Neuronal stem cell (in vitro differentiated cells): ENCODE measurements at regions not wholly inside any gene's neighbourhood (a gene's known extent, or its start where the extent isn't known, plus 50 kb on each side); places are given as distances from the start of the nearest gene placed in this dataset.
"Not testable (repeated sequence)": the region's sequence is repeated elsewhere in the genome, so short reads cannot be mapped to it uniquely, and the experiment has no call there.

Source experiments
- DNase-seq: peaks from one replicate; pipeline ENCODE4 v3.0.0-alpha.2; 2013; ENCODE audit warnings: low spot score
- H2AFZ ChIP-seq: one replicate; pipeline ENCODE4 v1.6.1; 2013; ENCODE audit warnings: mild to moderate bottlenecking, low read length, inconsistent platforms
- H2AK5ac ChIP-seq: 2 replicates; pipeline ENCODE4 v1.6.1; 2013; ENCODE audit warnings: low read depth, mild to moderate bottlenecking, inconsistent platforms, low read length, moderate library complexity, mixed read lengths
- H2BK120ac ChIP-seq: 2 replicates; pipeline ENCODE4 v1.6.1; 2013; ENCODE audit warnings: low read depth, mild to moderate bottlenecking, inconsistent platforms, low read length, moderate library complexity, mixed read lengths
- H2BK12ac ChIP-seq: one replicate; pipeline ENCODE4 v1.6.1; 2013; ENCODE audit warnings: low read length, inconsistent platforms
- H2BK15ac ChIP-seq: 2 replicates; pipeline ENCODE4 v1.6.1; 2013; ENCODE audit warnings: mild to moderate bottlenecking, low read length, inconsistent platforms, mixed read lengths
- H2BK5ac ChIP-seq: one replicate; pipeline ENCODE4 v1.6.1; 2013; ENCODE audit warnings: inconsistent platforms, mild to moderate bottlenecking, low read length, moderate library complexity
- H3K14ac ChIP-seq: one replicate; pipeline ENCODE4 v1.6.1; 2013; ENCODE audit warnings: low read length, inconsistent platforms
- H3K18ac ChIP-seq: 2 replicates; pipeline ENCODE4 v1.6.1; 2013; ENCODE audit warnings: low read length, inconsistent platforms
- H3K23ac ChIP-seq: 2 replicates; pipeline ENCODE4 v1.6.1; 2013; ENCODE audit warnings: low read depth, mild to moderate bottlenecking, mixed read lengths, low read length, inconsistent platforms; ENCODE audit not compliant: poor library complexity
- H3K27ac ChIP-seq: replicated peaks from 3 replicates; pipeline ENCODE4 v1.5.1; 2013; ENCODE audit warnings: low read length, inconsistent platforms
- H3K27me3 ChIP-seq, 3 experiments: 2 replicates each; pipeline ENCODE4 v1.6.1; 2013; ENCODE audit warnings: low read length in 3 of 3, mild to moderate bottlenecking in 2 of 3, inconsistent platforms in 1 of 3, low read depth in 1 of 3, mixed read lengths in 1 of 3, moderate library complexity in 1 of 3; ENCODE audit not compliant: control insufficient read depth in 3 of 3, insufficient read depth in 3 of 3
- H3K36me3 ChIP-seq, 2 donors: replicated peaks in 1 of 2; 2 replicates each; pipeline ENCODE4 v1.6.1; 2013; ENCODE audit warnings: low read length in 2 of 2; ENCODE audit not compliant: control insufficient read depth in 2 of 2, insufficient read depth in 2 of 2
- H3K4ac ChIP-seq: 2 replicates; pipeline ENCODE4 v1.6.1; 2013; ENCODE audit warnings: inconsistent platforms, mild to moderate bottlenecking, low read length, moderate library complexity
- H3K4me1 ChIP-seq, 2 donors: 1 replicate in 1 of 2; 2 replicates in 1 of 2; pipeline ENCODE4 v1.6.1; 2013; ENCODE audit warnings: low read length in 2 of 2, low read depth in 1 of 2; ENCODE audit not compliant: control insufficient read depth in 2 of 2, insufficient read depth in 1 of 2
- H3K4me2 ChIP-seq: one replicate; pipeline ENCODE4 v1.6.1; 2013; ENCODE audit warnings: mild to moderate bottlenecking, low read length, inconsistent platforms; ENCODE audit not compliant: insufficient read depth, poor library complexity, severe bottlenecking
- H3K4me3 ChIP-seq, 2 donors: 2 replicates each; pipeline ENCODE4 v1.5.1; 2013; ENCODE audit warnings: low read length in 2 of 2, mild to moderate bottlenecking in 2 of 2, inconsistent platforms in 1 of 2, moderate library complexity in 1 of 2
- H3K79me1 ChIP-seq: one replicate; pipeline ENCODE4 v1.6.1; 2013; ENCODE audit warnings: low read depth, mild to moderate bottlenecking, inconsistent platforms, low read length, moderate library complexity
- H3K9ac ChIP-seq: one replicate; pipeline ENCODE4 v1.6.1; 2013; ENCODE audit warnings: mild to moderate bottlenecking, low read depth, low read length, inconsistent platforms; ENCODE audit not compliant: poor library complexity
- H3K9me3 ChIP-seq, 2 donors: replicated peaks in 1 of 2; 2 replicates each; pipeline versions ENCODE3 to v1.6.1; 2013; ENCODE audit warnings: low read length in 2 of 2, mild to moderate bottlenecking in 2 of 2, inconsistent platforms in 1 of 2, low read depth in 1 of 2, mixed read lengths in 1 of 2, moderate library complexity in 1 of 2; ENCODE audit not compliant: control insufficient read depth in 2 of 2, insufficient read depth in 1 of 2
- H4K8ac ChIP-seq: one replicate; pipeline ENCODE4 v1.6.1; 2013; ENCODE audit warnings: low read depth, mild to moderate bottlenecking, inconsistent platforms, low read length, moderate library complexity
- H4K91ac ChIP-seq: one replicate; pipeline ENCODE4 v1.6.1; 2013; ENCODE audit warnings: low read length, low read depth, mild to moderate bottlenecking, inconsistent platforms; ENCODE audit not compliant: poor library complexity
- WGBS, 2 donors: extraction: QIAGEN DNeasy Blood & Tissue Kit; methylation state at CpG; one replicate each; pipeline ENCODE4 v1.1.7; 2013; ENCODE audit warnings: missing lambda C conversion rate in 2 of 2, mixed read lengths in 1 of 2; ENCODE audit not compliant: insufficient read length in 2 of 2, insufficient replicate concordance in 1 of 2; ENCODE audit errors: extremely low coverage in 2 of 2; 5-methylcytosine and 5-hydroxymethylcytosine counted together

DNA sequence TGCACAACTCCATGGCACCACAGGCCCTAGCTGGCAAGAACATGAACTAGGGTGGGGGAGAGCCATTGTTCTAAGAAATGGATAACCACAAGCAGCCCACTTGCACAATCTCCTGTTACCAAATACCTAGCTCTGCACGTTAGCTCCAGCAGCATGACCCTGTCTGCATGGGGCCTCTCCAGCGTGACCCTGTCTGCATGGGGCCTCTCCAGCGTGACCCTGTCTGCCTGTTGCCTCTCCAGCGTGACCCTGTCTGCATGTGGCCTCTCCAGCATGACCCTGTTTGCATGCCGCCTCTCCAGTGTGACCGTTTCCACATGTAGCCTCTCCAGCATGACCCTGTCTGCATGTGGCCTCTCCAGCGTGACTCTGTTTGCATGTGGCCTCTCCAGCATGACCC lies 356.7 kb downstream of the CNTNAP3B start:
- not testable (repeated sequence) for H3K27ac ChIP-seq, H4K91ac ChIP-seq, H3K4me2 ChIP-seq, H4K8ac ChIP-seq, H2BK15ac ChIP-seq, H3K4ac ChIP-seq, H3K4me3 ChIP-seq, H3K18ac ChIP-seq, DNase-seq, H2BK12ac ChIP-seq, H3K36me3 ChIP-seq, H2AK5ac ChIP-seq, H3K9me3 ChIP-seq, H3K79me1 ChIP-seq, H2BK120ac ChIP-seq, H2AFZ ChIP-seq, H3K4me1 ChIP-seq, H3K23ac ChIP-seq, H2BK5ac ChIP-seq, H3K27me3 ChIP-seq, H3K9ac ChIP-seq, H3K14ac ChIP-seq
- WGBS, 2 donors: no CpG with 5 or more reads among the region's 7 CpGs

DNA sequence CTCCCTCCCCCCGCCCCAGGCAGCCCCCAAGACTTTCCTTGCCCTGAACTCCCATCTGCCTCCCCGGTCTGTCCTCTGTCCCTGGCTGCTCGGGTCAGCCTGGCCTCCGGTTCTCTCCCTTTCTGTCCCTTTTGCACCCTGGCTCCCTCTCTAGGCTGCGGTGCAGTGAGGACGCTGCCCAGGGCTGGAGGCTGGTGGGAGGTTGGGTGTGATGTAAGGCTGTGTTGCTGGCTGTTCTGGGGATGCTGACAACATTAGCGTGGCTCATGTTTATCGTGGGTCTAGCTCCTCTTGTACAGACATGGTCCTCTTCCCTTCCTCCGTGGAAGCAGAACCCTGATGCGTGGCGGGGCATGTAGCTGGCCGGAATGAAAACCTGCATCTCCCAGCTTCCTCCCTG lies 357.5 kb downstream of the CNTNAP3B start:
- H3K36me3 ChIP-seq, H2BK5ac ChIP-seq, H3K79me1 ChIP-seq, H2BK120ac ChIP-seq, H3K4me1 ChIP-seq, H3K9ac ChIP-seq, H4K8ac ChIP-seq, H2AFZ ChIP-seq, H3K4ac ChIP-seq, H3K27ac ChIP-seq, H3K23ac ChIP-seq, H2BK12ac ChIP-seq, H2AK5ac ChIP-seq, DNase-seq, H3K27me3 ChIP-seq, H2BK15ac ChIP-seq, H3K14ac ChIP-seq, H3K18ac ChIP-seq, H3K9me3 ChIP-seq, H3K4me3 ChIP-seq, H3K4me2 ChIP-seq, H4K91ac ChIP-seq: not testable (repeated sequence)
- WGBS, 2 donors: no CpG with 5 or more reads among the region's 12 CpGs

- not testable (repeated sequence) for H3K9ac ChIP-seq, DNase-seq, H3K4me2 ChIP-seq, H3K18ac ChIP-seq, H3K27me3 ChIP-seq, H2BK5ac ChIP-seq, H3K14ac ChIP-seq, H3K79me1 ChIP-seq, H3K36me3 ChIP-seq, H2BK120ac ChIP-seq, H4K91ac ChIP-seq, H2AK5ac ChIP-seq, H2BK15ac ChIP-seq, H2AFZ ChIP-seq, H3K23ac ChIP-seq, H2BK12ac ChIP-seq, H3K27ac ChIP-seq, H3K4me1 ChIP-seq, H3K9me3 ChIP-seq, H4K8ac ChIP-seq, H3K4ac ChIP-seq, H3K4me3 ChIP-seq
- WGBS, 2 donors: no CpG with 5 or more reads among the region's 9 CpGs
These were observed 374.4 kb downstream of the CNTNAP3B start for GRCh38 chr9:41754822-41755221.

DNA sequence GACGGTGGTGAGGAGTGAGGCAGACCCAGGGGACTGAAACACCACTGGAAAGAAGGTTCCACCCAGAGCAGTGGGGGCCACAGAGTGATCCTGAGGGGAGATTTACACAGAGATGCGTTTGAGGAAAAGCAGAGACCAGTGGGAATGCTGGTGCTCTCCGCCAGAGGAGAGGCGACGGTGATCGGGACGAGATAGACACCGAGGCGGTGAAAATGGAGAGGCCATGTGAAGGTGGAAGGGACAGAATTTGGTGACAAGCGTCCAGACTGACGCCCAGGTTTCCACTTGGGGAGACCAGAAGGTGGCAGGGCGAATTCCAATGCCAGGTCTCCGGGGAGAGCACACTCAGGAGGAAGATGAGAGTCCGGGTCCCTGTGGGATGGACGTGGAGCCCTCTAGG lies 374.8 kb downstream of the CNTNAP3B start:
- not testable (repeated sequence) for H3K23ac ChIP-seq, H3K36me3 ChIP-seq, H3K4ac ChIP-seq, DNase-seq, H3K27ac ChIP-seq, H4K91ac ChIP-seq, H2BK15ac ChIP-seq, H3K4me1 ChIP-seq, H3K4me2 ChIP-seq, H3K9ac ChIP-seq, H2AK5ac ChIP-seq, H2BK120ac ChIP-seq, H3K18ac ChIP-seq, H4K8ac ChIP-seq, H3K14ac ChIP-seq, H3K4me3 ChIP-seq, H3K79me1 ChIP-seq, H2BK12ac ChIP-seq, H3K9me3 ChIP-seq, H2AFZ ChIP-seq, H2BK5ac ChIP-seq, H3K27me3 ChIP-seq
- WGBS, 2 donors: no CpG with 5 or more reads among the region's 15 CpGs
